Mammary epithelial cell (primary cell): ENCODE measurements at regions not wholly inside any gene's neighbourhood (a gene's known extent, or its start where the extent isn't known, plus 50 kb on each side); places are given as distances from the start of the nearest gene placed in this dataset.
"Not testable (repeated sequence)": the region's sequence is repeated elsewhere in the genome, so short reads cannot be mapped to it uniquely, and the experiment has no call there.

Experiments used
- EZH2 ChIP-seq: IDR thresholded peaks from 2 replicates; pipeline ENCODE4 v1.6.1; 2012; ENCODE audit warnings: low read length, inconsistent platforms, borderline replicate concordance
- TF ChIP-seq, protein P1 (sequence below), 2 donors: IDR thresholded peaks in 1 of 2; conservative IDR thresholded peaks in 1 of 2; 2 replicates each; pipeline ENCODE4 v1.5.1; 2011 to 2012; ENCODE audit warnings: inconsistent platforms in 2 of 2, low read length in 2 of 2, mild to moderate bottlenecking in 2 of 2, control low read depth in 1 of 2, low read depth in 1 of 2; ENCODE audit not compliant: insufficient read depth in 1 of 2; ENCODE audit errors: extremely low read depth in 1 of 2

DNA sequence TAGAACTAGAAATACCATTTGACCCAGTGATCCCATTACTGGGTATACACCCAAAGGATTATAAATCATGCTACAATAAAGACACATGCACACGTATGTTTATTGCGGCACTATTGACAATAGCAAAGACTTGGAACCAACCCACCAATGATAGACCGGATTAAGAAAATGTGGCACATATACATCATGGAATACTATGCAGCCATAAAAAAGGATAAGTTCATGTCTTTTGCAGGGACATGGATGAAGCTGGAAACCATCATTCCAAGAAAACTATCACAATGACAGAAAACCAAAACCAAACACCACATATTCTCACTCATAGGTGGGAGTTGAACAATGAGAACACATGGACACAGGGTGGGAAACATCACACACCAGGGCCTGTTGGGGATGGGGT, 85.0 kb downstream of the IGLL5 start:
- TF ChIP-seq, protein P1, sequence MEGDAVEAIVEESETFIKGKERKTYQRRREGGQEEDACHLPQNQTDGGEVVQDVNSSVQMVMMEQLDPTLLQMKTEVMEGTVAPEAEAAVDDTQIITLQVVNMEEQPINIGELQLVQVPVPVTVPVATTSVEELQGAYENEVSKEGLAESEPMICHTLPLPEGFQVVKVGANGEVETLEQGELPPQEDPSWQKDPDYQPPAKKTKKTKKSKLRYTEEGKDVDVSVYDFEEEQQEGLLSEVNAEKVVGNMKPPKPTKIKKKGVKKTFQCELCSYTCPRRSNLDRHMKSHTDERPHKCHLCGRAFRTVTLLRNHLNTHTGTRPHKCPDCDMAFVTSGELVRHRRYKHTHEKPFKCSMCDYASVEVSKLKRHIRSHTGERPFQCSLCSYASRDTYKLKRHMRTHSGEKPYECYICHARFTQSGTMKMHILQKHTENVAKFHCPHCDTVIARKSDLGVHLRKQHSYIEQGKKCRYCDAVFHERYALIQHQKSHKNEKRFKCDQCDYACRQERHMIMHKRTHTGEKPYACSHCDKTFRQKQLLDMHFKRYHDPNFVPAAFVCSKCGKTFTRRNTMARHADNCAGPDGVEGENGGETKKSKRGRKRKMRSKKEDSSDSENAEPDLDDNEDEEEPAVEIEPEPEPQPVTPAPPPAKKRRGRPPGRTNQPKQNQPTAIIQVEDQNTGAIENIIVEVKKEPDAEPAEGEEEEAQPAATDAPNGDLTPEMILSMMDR (conservative IDR thresholded peaks at IDR 0.05 in 1 of 2, IDR thresholded peaks at IDR 0.05 in 1 of 2; ENCODE audit: extremely low read depth in 1 of 2, insufficient read depth in 1 of 2, low read depth in 1 of 2, low read length in 2 of 2), result not testable (repeated sequence)
- not testable (repeated sequence) for TF ChIP-seq EZH2
